ENCODE measurements at regions not wholly inside any gene's neighbourhood (a gene's known extent, or its start where the extent isn't known, plus 50 kb on each side); places are given as distances from the start of the nearest gene placed in this dataset.
A peak's percentile ranks its signal among the peaks of the same experiment; 100 is the strongest.

DNA sequence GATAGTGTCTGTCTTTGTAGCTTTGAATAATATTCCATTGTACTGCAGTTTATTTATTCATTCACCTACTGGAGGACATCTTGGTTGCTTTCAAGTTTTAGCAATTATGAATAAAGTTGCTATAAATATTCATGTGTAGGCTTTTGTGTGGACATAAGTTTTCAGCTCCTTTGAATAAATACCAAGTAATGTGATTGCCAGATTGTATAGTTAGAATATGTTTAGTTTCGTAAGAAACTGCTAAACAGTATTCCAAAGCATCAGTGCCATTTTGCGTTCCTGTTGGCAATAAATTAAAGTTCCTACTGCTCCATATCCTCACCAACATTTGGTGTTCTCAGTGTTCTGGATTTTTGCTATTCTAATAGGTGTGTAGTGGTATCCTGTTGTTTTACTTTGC is 311.7 kb upstream of the FMN2 start:
- no peak for DNase-seq (ENCODE audit: low read depth in 2 of 3, low spot score in 1 of 3)

DNA sequence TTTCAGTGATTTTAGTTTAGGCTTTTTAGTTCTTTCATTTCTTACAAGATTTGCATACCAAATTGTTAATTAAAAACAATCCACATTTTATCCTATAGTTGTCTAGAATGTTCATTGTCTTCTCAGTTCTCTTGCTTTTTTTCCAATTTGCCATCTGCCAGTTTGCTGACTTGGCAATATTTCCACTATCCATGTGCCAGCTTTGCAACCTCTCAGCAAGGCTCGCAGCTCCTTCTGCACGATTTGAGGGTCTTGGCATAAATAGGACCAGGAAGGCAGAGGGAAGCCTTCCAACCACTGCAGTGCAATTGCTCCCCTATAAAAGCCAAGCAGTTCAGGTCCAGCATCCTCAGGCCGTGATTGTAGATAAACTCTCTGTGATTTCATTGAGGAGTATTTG is 306.8 kb upstream of the FMN2 start:
- DNase-seq (ENCODE audit: low read depth in 2 of 3, low spot score in 1 of 3), result no peak

DNA sequence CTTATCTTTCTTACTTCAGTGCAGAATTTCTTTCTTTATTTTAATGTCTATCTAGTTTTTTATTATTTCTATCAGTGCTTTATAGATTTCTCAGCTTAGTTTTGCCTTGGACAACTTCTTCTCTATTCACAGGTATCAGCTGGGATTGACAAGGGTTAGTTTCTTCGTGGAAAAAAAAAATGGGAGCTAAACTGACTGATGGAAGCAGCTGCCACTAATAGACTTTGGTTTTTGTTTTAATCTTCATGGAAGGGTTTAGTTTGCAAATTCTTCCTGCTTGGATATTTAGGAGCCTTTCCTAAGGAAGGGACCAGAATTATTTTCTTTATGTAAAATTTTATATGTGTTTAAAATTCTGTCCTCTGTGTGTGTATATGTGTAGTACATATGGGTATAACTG is 306.1 kb upstream of the FMN2 start:
- no peak for DNase-seq (ENCODE audit: low read depth in 2 of 3, low spot score in 1 of 3)

DNA sequence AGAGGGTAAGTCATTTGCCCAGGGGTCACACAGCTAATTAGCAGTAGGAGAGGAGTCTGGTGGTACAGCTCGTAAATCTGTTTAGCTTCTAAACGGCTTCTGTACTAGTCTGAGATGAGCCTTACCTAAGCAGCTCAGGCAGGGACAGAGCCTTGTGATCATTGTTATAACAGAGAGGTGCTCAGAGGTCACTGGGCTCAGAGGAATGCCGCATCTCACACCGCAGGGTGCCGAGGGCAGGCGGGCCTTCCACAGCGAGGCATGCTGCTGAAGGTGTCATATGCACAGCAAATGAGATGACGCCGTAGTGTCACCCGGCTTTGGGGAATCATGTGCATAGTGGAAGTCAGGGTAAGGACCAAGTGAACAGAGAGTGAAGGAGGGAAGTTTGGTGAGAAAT is 305.2 kb upstream of the FMN2 start:
- no peak for DNase-seq (ENCODE audit: low read depth in 2 of 3, low spot score in 1 of 3)

DNA sequence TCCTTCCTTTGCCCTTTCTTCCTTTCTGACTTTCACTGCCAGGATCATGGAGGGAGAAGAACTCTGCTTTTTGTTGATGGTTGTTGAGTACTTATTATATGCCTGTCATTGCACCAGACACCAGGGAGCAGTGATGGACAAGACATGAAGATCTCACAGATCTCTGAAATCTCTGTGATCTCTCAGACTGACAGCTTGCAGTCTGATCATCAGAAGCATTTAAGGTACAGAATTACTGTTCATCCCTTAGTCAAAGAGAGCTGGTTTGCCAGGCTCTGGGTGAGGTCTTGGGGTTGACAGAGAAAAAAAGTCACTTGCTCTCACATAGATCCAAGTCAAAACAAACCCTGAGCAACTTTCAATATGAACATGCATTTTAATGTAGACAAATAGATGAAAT is 299.5 kb upstream of the FMN2 start:
- DNase-seq (ENCODE audit: low read depth in 2 of 3, low spot score in 1 of 3), result no peak

DNA sequence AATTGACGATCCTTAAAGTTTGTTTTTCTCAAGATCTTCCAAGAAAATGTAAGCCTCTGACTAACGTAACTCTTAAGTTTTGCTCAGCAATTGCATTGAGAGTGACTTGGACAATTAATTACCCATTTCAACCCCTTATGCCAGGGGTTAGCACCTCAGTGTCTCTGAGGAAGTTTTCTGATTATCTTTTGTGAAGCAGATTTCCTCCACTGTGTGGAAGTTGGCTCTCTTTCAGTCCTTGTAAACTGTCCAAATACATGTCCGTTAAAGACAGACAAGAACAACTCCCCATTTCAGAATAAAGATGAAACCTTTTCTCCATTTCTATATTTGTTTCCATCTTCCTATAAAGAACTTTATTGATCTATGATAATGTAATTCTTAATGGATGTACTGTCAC is 296.4 kb upstream of the FMN2 start:
- no peak for DNase-seq (ENCODE audit: low read depth in 2 of 3, low spot score in 1 of 3)

DNA sequence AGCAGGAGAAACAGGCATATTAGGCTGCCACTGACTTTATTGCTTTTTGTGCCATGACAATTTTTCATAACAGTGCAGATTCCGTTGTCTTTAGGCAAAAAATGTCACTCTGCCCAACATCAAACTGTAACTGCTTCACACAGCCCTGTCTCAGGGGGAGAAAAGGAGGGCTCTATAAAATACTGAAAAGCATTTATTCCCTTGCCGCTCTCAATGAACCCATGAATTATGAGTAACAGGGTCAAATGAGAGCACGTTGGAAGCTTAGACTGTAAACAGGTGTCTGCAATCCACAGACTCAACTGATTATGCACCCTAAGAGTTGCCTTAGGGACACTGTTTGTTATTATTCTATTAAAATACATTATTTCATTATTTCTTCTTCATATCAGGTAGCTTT is 292.1 kb upstream of the FMN2 start:
- no peak for DNase-seq (ENCODE audit: low read depth in 2 of 3, low spot score in 1 of 3)

DNA sequence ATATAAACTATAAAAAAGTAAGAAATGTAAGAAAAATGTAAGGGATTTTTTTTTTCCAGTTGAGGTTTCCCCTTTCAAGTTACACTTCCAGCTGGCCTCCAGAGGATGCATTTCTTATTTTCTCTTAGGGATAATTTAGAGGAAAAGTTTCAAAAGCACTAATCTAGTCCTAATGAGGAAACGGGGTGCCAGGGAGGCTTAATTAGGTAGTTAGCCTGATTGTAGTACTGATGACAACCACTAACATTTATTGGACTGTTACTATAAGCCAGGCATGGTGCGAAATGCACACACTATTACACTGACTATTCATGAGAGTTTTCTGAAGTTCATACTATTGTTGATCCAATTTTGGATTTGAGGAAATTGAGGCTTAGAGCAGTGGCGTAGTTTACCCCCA is 290.8 kb upstream of the FMN2 start:
- DNase-seq (ENCODE audit: low read depth in 2 of 3, low spot score in 1 of 3), result no peak

DNA sequence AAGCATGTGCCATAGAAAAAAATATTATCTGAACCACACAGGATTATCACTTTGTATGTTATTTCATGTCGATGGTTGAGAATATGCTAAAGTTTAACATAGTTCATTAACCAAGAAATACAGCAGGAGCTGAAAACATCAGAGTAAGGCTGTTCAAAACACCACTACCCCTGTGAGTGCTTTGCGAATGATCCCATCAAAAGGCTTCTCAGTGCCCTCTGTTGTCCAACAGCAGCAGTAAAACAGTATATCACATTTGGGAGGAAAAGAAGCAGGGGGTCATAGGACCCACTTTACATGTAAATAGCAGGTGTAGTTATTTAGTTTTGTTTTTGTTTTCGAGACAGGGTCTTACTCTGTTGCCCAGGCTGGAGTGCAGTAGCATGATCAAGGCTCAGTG is 289.4 kb upstream of the FMN2 start:
- no peak for DNase-seq (ENCODE audit: low read depth in 2 of 3, low spot score in 1 of 3)

DNA sequence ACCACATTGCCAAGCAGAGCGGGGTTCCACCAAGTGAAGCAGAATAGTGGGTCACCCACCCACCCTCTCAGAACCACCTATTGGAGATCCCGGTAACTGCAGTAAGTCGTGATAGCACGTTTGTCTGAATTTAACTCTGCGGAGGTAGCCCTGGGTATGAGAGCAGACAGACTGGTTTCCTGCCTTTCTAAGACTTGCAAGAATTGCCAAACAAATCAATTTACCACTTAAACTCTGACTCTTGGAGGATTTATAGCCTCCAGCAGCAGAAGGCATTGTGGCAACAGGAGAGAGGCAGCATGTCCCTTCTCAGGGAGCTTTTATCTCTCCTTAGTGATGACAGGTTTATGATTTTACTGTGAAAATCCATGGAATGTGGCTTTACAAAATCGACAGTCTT is 287.9 kb upstream of the FMN2 start:
- DNase-seq (ENCODE audit: low read depth in 2 of 3, low spot score in 1 of 3), result no peak

DNA sequence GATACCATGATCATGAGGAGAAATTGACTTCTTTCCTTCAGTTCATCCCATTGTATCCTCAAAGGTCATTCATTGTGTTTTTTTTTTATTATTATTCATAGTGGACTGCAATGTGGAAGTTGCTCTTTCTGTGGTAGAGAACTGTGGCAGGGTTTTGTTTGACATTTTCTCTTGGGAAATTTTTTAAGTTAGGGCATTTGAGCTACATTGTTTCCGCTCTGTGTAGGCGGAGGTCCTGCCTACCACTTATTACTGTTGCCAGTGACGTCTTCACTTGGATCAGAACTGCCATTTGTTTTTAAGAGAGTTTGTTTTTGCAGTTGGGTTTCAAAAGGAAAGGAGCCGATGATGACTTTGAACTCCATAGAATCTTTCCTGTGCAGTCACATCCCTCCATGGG is 287.4 kb upstream of the FMN2 start:
- no peak for DNase-seq (ENCODE audit: low read depth in 2 of 3, low spot score in 1 of 3)

DNA sequence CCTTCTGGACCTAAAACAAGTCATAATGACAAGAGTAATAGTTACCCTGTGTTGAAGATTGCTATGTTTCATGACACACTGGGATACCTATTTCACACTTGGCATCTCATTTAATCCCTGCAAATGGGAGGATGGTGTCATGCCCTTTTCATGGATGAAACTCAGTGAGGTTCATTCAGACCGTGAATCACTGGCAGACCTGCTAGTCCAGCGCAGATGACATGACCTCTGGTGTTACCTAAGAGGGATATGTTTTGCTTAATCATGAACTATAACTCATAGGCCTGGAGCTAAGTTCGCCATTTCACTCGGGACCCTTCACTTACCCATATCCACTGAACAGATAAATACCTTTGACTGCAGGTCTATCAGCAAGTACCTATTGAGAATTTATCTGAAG is 286.6 kb upstream of the FMN2 start:
- no peak for DNase-seq (ENCODE audit: low read depth in 2 of 3, low spot score in 1 of 3)

DNA sequence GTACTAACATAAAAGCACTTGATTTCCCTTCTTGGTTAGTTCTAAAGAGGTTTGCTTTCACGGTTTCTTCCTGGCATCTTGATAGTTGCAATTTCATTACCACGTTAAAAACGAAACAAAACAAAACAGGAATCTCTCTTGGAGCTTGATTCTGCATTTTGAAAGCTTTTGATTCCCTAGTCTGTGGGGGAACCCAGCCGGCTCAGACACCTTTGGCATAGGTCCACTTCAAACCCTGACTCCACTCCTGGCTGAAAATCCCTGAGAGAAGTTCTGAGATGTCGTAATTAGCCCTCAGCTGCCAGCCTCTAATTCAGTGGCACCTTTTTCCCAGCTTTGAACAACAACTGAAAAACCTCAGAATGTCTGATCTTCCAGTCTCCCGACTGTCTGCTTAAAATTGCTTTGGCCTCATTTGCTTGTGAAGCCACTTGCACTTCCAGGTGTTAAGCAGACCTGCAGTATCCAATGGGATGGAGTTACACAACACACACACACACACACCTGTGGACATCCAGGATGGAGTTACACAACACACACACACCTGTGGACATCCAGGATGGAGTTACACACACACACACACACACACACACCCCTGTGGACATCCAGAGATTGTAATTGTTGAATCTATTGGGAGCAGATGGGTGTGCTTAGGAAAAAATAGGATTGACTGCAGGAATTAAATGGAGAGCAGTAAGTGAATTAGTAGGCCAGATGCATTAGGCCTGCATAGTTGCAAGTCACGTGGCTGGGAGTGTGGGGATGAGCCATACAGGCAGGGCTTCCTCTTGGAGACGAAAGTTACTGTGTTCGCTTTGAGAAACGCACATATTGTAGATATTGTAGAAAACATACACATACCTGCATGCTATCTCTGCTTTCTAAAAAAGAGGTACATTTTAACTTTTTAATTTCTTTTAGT is 285.6 kb upstream of the FMN2 start:
- no peak for DNase-seq (ENCODE audit: low read depth in 2 of 3, low spot score in 1 of 3)

DNA sequence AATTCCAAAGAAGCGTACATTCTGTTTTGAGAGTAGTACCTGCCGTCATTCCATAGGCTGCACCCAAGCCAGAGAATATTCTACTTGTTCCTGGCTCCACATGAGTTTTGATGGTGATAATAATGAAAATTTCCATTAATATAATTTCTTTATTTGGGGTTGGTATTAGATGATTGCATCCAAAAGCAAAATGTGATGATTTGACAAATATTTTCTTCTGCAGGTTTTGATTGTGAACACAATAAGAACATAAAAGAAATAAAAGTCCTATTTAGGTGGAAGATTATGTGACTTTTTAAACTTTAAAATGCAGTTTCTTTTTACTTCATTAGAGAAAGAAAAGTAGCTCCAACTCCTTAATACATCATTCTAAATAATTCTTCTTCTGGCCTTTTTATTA is 284.8 kb upstream of the FMN2 start:
- no peak for DNase-seq (ENCODE audit: low read depth in 2 of 3, low spot score in 1 of 3)

DNA sequence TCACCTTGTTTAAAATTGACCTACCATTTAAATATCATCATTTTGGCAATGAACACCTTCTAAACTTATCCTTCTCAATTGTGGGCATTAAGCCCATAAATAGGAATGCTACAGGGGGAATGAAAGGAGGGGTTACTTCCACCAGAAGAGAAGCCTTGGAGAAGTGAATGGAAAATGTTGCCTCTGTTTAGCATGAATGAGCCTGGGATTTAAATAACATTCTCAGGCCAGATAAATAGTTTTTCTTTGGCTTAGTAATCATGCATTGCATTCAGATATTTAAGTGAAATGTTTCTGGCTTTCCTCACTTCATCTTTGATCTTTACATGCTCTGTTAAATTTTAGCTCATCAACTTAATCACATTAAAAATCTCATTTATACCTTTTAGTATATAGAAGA is 284.3 kb upstream of the FMN2 start:
- no peak for DNase-seq (ENCODE audit: low read depth in 2 of 3, low spot score in 1 of 3)

DNA sequence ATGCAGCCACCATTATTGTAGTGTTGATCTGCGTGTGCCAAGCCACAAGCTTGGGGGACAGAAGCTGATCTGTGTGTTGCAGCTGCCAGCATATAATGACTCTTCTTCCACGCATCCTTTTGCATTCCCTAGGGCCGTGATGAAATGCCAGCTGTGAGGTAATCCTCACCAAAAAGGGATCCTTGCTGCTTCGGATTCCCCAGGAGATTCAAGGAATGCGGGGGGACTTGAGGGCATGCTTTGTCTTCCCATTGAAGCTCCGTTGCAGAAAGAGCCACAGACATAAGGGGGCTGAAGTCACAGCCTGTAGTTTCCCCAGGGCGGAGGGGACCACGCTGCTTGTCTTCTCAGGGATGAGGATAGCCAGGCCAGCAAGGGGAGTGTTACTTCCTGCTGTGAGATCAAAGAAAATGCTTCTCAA is 281.6 kb upstream of the FMN2 start:
- DNase-seq (ENCODE audit: low read depth in 2 of 3, low spot score in 1 of 3), result no peak

DNA sequence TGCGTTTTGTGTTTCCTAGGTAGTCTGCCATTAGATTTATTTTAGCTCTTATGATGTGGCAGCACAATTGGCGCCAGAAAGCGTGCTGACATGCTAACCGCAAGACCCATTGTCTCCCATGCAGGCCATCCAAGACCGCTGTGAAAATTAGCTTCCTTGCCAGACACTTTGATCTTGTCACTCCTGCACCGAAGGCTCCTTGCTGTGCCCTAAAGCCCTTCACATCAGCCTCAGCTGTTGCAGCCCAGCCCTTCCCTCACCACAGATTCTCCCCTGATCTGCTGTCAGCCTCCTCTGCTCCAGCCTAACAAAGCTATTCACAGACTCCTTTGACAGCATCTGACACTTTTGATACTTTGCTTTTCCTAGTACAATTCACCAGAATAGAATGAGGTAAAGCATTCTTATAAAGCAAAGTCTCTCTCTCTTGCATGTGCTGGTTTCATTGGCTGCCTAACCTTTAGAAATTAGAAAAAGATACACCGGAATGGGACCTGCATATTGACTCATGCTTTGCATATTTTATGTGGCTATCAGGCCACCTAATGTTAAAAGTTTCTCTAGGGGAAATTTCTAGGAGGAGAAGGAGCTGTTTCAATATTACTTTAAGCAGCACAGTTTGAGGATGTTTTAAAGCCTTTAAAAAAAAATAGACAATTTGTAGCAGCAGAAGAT is 280.3 kb upstream of the FMN2 start:
- peak in 1 of 3 donors; percentile 5 for DNase-seq (ENCODE audit: low read depth in 2 of 3, low spot score in 1 of 3)

DNA sequence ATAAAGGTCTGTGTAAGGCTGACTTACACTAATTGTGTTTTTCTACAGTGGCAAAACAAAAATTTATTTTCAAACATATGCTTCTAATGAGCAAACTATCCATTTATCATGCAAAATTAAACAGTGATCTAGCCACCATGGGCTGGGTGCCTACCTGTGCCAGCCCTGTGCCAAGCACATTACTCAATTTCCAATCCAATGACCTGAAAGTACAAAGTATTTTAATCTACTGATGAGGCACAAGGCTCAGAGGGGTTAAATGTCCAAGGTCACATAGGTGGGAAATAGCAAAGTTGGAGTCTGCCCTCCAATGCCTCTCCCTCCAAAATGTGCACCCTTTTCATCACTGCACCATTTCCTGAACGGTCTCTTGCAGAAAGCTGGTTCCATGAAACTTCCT is 279.1 kb upstream of the FMN2 start:
- DNase-seq (ENCODE audit: low read depth in 2 of 3, low spot score in 1 of 3), result no peak

DNA sequence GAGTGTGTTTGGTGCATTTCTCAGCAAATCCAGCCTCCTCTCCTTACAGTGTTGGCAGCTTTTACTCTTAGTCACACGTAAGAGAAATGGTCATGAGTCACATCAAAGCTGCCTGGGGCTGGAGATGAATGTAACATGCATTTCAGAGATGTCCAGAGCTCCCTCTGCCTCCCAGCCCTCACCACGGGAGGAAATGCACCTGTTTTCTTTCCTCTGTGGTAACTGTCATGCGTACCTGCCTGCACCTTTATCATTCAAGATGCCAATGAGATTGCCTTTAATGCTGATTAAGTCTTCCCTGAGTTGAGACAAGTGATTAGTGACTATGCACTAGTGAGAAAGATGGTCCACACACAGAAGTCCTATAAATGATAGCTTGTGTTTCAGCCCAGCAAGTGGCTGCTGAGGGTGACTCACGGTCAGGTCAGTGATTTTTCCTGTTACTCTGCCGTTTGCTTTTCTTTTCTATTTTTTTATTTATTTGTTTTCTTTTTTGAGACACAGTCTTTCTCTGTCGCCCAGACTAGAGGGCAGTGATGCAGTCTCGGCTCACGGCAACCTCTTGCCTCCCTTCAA is 277.3 kb upstream of the FMN2 start:
- peak; percentile 22 to 41 (median 23) for DNase-seq (ENCODE audit: low read depth in 2 of 3, low spot score in 1 of 3)

DNA sequence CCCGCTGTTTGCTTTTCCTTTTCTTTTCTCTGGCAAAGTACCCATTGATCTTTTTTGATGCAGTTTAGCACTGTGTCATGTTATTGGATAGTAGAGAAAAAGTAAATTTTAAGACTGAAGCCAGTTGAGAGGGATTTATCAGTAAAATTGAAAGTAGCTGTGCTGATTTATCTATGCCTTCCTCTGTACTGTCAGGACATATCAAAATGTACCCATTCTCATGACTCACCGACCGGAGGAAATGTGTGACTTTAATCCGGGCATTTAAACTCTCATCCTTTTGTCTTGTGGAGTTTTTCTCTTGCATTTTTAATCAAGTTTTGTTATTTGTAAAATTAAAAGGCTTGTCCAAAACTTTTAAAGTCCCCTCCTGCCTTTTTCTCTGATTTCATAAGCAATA is 276.6 kb upstream of the FMN2 start:
- DNase-seq (ENCODE audit: low read depth in 2 of 3, low spot score in 1 of 3), result no peak

DNA sequence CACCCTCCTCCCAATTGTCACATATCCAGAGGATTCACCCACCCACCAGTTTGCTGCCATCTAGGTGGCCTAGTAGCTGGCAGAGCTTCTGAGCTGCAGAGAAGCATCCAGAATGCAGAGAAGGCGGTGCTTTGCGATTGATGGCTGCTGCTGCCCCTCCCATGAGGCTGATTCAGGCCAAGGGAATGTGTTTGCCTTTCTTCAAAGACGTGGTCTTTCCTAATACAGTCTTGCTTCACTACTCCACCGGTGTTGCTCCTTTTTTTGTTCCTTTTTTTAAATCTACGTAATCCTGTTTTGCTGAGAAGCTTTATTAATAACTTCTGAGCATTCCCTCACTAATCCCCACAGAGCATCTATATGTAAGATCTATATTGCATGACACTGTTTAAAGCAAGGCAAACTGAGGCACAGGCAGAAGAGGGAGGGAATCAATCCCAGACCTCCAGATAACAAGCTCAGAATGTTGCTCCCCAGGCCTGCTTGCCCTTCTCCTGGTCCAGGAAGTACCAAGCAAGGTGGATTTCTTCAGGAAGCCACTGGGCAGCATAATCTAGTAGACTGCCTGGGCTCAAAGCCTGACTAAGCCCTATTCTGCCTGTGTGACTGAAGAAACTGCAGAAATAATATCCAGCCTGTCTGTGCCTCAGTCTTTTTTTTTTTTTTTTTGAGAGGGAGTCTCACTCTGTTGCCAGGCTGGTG is 275.5 kb upstream of the FMN2 start:
- no peak for DNase-seq (ENCODE audit: low read depth in 2 of 3, low spot score in 1 of 3)

DNA sequence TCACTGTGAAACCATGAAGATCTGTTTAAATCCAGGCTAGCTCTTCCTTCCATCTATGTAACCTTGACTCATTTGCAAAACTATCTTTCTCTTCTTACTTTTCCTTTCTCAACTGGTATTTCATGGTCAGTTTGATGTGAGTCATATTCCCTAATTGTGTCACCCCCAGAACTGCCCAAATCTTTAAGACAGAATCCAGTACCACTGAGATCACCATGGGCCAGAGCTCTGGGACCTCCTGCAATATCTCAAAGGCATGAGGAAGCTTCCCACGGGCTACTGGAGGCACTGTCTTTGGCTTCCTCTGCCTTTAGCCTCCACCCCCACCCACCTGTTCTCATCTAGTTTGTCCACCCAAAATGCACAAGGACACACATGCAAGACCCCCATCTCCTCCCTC is 274.4 kb upstream of the FMN2 start:
- DNase-seq (ENCODE audit: low read depth in 2 of 3, low spot score in 1 of 3), result no peak
